ENCODE measurements at regions not wholly inside any gene's neighbourhood (a gene's known extent, or its start where the extent isn't known, plus 50 kb on each side); places are given as distances from the start of the nearest gene placed in this dataset.

DNA sequence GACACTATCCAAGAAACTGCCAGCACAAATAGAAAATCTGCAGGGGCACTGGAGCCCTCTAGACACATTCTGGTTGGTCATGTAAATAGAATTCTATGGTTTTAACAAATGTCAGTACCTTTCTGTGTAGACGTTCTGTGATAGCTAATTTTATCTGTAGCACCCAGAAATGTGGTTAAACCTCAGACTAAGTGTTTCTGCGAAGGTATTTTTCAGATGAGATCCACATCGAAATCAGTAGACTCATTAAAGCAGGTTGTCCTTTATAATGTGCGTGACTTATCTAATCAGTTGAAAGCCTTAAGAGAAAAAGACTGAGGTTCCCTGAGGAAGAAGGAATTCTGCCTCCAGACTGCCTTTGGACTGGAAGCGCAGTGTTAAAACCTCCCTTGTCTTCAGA is 922.9 kb downstream of the EFNB2 start:
- H3K27ac ChIP-seq (ENCODE audit: low read depth, low read length), result peak overlapping the region; percentile 0
- no peak overlapping the region for H3K27ac Mint-ChIP-seq

DNA sequence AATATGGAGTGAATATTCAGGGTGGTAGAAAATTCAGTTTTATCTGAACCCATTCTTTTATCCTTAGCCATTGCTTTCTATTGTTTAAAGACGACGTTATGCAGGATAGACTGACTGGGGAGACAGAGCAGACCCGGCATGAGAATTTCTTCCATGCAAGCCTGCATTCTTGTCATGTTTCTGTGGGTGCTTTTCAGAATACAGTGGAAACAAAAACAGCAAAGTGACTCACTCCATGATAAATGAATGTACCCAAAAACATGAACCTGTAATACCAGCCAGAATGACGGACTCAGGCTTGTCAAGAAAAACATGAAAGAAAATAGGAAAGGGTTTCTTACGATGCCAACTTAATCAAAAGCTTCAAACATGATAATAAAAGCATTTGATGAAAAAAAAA is 924.0 kb downstream of the EFNB2 start:
- WGBS, 2 experiments (ENCODE audit: insufficient coverage in 1 of 2, insufficient read length in 1 of 2), result 26 to 67% methylated on average over 4 to 5 of the region's 5 CpGs
- H3K4me3 Mint-ChIP-seq, result no peak overlapping the region
- no peaks in the 10 kb centered on the region for H3K27me3 Mint-ChIP-seq (ENCODE audit: insufficient read depth)
- H3K9me3 ChIP-seq (ENCODE audit: control insufficient read depth, low read length), result no peaks in the 10 kb centered on the region
- no peak for DNase-seq
- H3K36me3 Mint-ChIP-seq (ENCODE audit: low read depth), result no peaks in the 10 kb centered on the region
- no peak overlapping the region for H3K4me3 ChIP-seq (ENCODE audit: low read length)
- H3K9ac ChIP-seq (ENCODE audit: extremely low read depth, low read length, poor library complexity, severe bottlenecking), result no peak overlapping the region
- no peaks in the 10 kb centered on the region for H3K9me3 Mint-ChIP-seq
- H3K4me1 Mint-ChIP-seq, result peaks cover 4% of the 10 kb centered on the region
- H3K4me1 ChIP-seq (ENCODE audit: control insufficient read depth, insufficient read depth, low read length), result no peaks in the 10 kb centered on the region
- H3K27ac Mint-ChIP-seq, result no peak overlapping the region
- TF ChIP-seq, protein P1, sequence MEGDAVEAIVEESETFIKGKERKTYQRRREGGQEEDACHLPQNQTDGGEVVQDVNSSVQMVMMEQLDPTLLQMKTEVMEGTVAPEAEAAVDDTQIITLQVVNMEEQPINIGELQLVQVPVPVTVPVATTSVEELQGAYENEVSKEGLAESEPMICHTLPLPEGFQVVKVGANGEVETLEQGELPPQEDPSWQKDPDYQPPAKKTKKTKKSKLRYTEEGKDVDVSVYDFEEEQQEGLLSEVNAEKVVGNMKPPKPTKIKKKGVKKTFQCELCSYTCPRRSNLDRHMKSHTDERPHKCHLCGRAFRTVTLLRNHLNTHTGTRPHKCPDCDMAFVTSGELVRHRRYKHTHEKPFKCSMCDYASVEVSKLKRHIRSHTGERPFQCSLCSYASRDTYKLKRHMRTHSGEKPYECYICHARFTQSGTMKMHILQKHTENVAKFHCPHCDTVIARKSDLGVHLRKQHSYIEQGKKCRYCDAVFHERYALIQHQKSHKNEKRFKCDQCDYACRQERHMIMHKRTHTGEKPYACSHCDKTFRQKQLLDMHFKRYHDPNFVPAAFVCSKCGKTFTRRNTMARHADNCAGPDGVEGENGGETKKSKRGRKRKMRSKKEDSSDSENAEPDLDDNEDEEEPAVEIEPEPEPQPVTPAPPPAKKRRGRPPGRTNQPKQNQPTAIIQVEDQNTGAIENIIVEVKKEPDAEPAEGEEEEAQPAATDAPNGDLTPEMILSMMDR (conservative IDR thresholded peaks at IDR 0.05), result no peak
- H3K27me3 ChIP-seq (ENCODE audit: control insufficient read depth, insufficient read depth, low read length, poor library complexity, severe bottlenecking), result no peaks in the 10 kb centered on the region
- H3K36me3 ChIP-seq (ENCODE audit: control insufficient read depth, insufficient read depth, low read length), result no peaks in the 10 kb centered on the region
- H3K27ac ChIP-seq (ENCODE audit: low read depth, low read length), result peak overlapping the region; percentile 36

More for the DNA sequence above, 922.9 kb downstream of the EFNB2 start:
- H3K27me3 ChIP-seq (ENCODE audit: control insufficient read depth, insufficient read depth, low read length, poor library complexity, severe bottlenecking), result no peaks in the 10 kb centered on the region
- Mint-ChIP-seq H3K4me3 (no peak overlapping the region), H3K36me3 (ENCODE audit: low read depth) (no peaks in the 10 kb centered on the region), H3K27me3 (ENCODE audit: insufficient read depth) (no peaks in the 10 kb centered on the region), H3K4me1 (peaks cover 4% of the 10 kb centered on the region), H3K9me3 (no peaks in the 10 kb centered on the region)
- WGBS, 2 experiments (ENCODE audit: insufficient coverage in 1 of 2, insufficient read length in 1 of 2), result 88 to 95% methylated on average over 5 of the region's 5 CpGs
- no peak overlapping the region for H3K4me3 ChIP-seq (ENCODE audit: low read length)
- no peak for DNase-seq
- H3K9ac ChIP-seq (ENCODE audit: extremely low read depth, low read length, poor library complexity, severe bottlenecking), result no peak overlapping the region
- no peaks in the 10 kb centered on the region for H3K9me3 ChIP-seq (ENCODE audit: control insufficient read depth, low read length)
- TF ChIP-seq, protein P1 (conservative IDR thresholded peaks at IDR 0.05), result no peak
- H3K36me3 ChIP-seq (ENCODE audit: control insufficient read depth, insufficient read depth, low read length), result no peaks in the 10 kb centered on the region
- H3K4me1 ChIP-seq (ENCODE audit: control insufficient read depth, insufficient read depth, low read length), result no peaks in the 10 kb centered on the region

DNA sequence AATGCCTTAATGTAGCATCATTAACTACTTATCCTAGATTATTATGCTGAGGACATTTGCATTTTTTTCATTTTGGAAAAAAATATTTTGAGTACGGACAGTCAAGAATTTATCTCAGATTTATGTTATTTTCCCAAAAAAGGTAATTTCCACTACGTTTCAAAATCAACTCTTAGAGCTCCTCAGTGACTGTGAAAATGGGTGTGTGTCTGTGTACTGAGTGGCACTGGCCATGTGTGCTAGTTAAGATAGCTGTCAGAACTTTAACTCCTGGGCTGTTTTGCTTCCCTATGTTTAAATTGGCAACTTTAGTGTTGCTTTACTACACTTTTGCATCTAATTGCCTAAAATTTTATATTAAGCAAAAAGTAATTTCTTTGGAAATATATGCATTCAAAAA is 927.4 kb downstream of the EFNB2 start:
- TF ChIP-seq, protein P1 (conservative IDR thresholded peaks at IDR 0.05), result no peak
- WGBS, 2 experiments (ENCODE audit: insufficient coverage in 1 of 2, insufficient read length in 1 of 2), result 91% methylated on average over 2 of the region's 2 CpGs; no CpG with 5 or more reads in 1 of the 2 experiments
- Mint-ChIP-seq H3K27ac (no peak overlapping the region), H3K4me1 (peaks cover 4% of the 10 kb centered on the region), H3K27me3 (ENCODE audit: insufficient read depth) (no peaks in the 10 kb centered on the region), H3K4me3 (no peak overlapping the region), H3K36me3 (ENCODE audit: low read depth) (no peaks in the 10 kb centered on the region), H3K9me3 (no peaks in the 10 kb centered on the region)
- H3K4me3 ChIP-seq (ENCODE audit: low read length), result no peak overlapping the region
- no peaks in the 10 kb centered on the region for H3K36me3 ChIP-seq (ENCODE audit: control insufficient read depth, insufficient read depth, low read length)
- H3K27me3 ChIP-seq (ENCODE audit: control insufficient read depth, insufficient read depth, low read length, poor library complexity, severe bottlenecking), result no peaks in the 10 kb centered on the region
- H3K27ac ChIP-seq (ENCODE audit: low read depth, low read length), result no peak overlapping the region
- H3K4me1 ChIP-seq (ENCODE audit: control insufficient read depth, insufficient read depth, low read length), result no peaks in the 10 kb centered on the region
- no peaks in the 10 kb centered on the region for H3K9me3 ChIP-seq (ENCODE audit: control insufficient read depth, low read length)
- DNase-seq, result no peak
- no peak overlapping the region for H3K9ac ChIP-seq (ENCODE audit: extremely low read depth, low read length, poor library complexity, severe bottlenecking)

Measured in endodermal cell (in vitro differentiated cells).